OCI-LY3 (cell line): ENCODE measurements at regions not wholly inside any gene's neighbourhood (a gene's known extent, or its start where the extent isn't known, plus 50 kb on each side); places are given as distances from the start of the nearest gene placed in this dataset.

Source experiments
- H2AFZ ChIP-seq: fragments of 200-600, 300-600 bp; shearing (Covaris generic); 2 replicates; pipeline ENCODE4 v1.6.0; 2014; ENCODE audit warnings: antibody characterized with exemption, low read depth, low read length
- H3K27ac ChIP-seq: fragments of 200-600, 300-600 bp; sonication (generic); 2 replicates; pipeline ENCODE4 v1.5.1; 2014; ENCODE audit warnings: mild to moderate bottlenecking, low read length, moderate library complexity, mixed read lengths
- H3K27me3 ChIP-seq: fragments of 200-600, 300-600 bp; sonication (generic); 2 replicates; pipeline ENCODE4 v1.6.1; 2014; ENCODE audit warnings: low read depth, low read length, mixed read lengths
- H3K36me3 ChIP-seq: fragments of 200-600, 300-600 bp; sonication (generic); replicated peaks from 2 replicates; pipeline ENCODE3; 2014; ENCODE audit warnings: low read depth, low read length, mixed read lengths
- H3K4me1 ChIP-seq: fragments of 300-600, 200-600 bp; sonication (generic); 2 replicates; pipeline ENCODE4 v1.6.1; 2014; ENCODE audit warnings: low read length, mixed read lengths
- H3K4me2 ChIP-seq: fragments of 200-600, 300-600 bp; sonication (generic); 2 replicates; pipeline ENCODE4 v1.6.1; 2014; ENCODE audit warnings: low read length, mixed read lengths
- H3K4me3 ChIP-seq: fragments of 300-600, 200-600 bp; sonication (generic); 2 replicates; pipeline ENCODE4 v1.5.1; 2014; ENCODE audit warnings: antibody characterized with exemption, mild to moderate bottlenecking, low read length, moderate library complexity
- H3K79me2 ChIP-seq: fragments of 300-600, 200-600 bp; shearing (Covaris generic); 2 replicates; pipeline ENCODE4 v1.6.1; 2014; ENCODE audit warnings: mild to moderate bottlenecking, low read length, mixed read lengths
- H3K9ac ChIP-seq: fragments of 300-600, 200-600 bp; shearing (Covaris generic); 2 replicates; pipeline ENCODE4 v1.6.0; 2014; ENCODE audit warnings: mild to moderate bottlenecking, low read length, moderate library complexity
- H3K9me3 ChIP-seq: fragments of 200-600, 300-600 bp; shearing (Covaris generic); 2 replicates; pipeline ENCODE4 v1.6.1; 2014; ENCODE audit warnings: low read length, mixed read lengths; ENCODE audit not compliant: insufficient read depth
- H4K20me1 ChIP-seq: fragments of 200-600, 300-600 bp; sonication (generic); 2 replicates; pipeline ENCODE4 v1.6.1; 2016; ENCODE audit warnings: low read length, mixed read lengths; ENCODE audit not compliant: insufficient read depth
- CTCF ChIP-seq: fragments of 200-600, 300-600 bp; sonication (generic); IDR thresholded peaks from 2 replicates; pipeline ENCODE4 v1.5.1; 2014; ENCODE audit warnings: antibody characterized with exemption, low read length, low read depth
- EZH2phosphoT487 ChIP-seq: fragments of 200-600 bp; shearing (Covaris generic); IDR thresholded peaks from 2 replicates; pipeline ENCODE4 v1.6.1; 2018; ENCODE audit warnings: antibody characterized with exemption, mixed run types, low read depth

GRCh38 chr13:79904581-79904980 is 423.6 kb downstream of the NDFIP2 start:
- Histone ChIP-seq H3K27ac (no peak overlapping the region), H3K4me1 (no peaks in the 10 kb centered on the region), H3K27me3 (no peaks in the 10 kb centered on the region), H3K4me3 (no peak overlapping the region), H3K9me3 (no peaks in the 10 kb centered on the region), H3K79me2 (no peaks in the 10 kb centered on the region), H3K36me3 (no peaks in the 10 kb centered on the region), H3K9ac (no peak overlapping the region), H2AFZ (no peak overlapping the region), H3K4me2 (no peak overlapping the region), H4K20me1 (no peaks in the 10 kb centered on the region)
- TF ChIP-seq CTCF = no peak
- TF ChIP-seq EZH2phosphoT487 = no peak

GRCh38 chr13:79901336-79901735 is 420.4 kb downstream of the NDFIP2 start:
- TF ChIP-seq CTCF (peak; percentile 17), EZH2phosphoT487 (no peak)
- Histone ChIP-seq H2AFZ (no peak overlapping the region), H3K9me3 (no peaks in the 10 kb centered on the region), H3K79me2 (no peaks in the 10 kb centered on the region), H3K36me3 (no peaks in the 10 kb centered on the region), H3K27ac (no peak overlapping the region), H4K20me1 (no peaks in the 10 kb centered on the region), H3K4me2 (no peak overlapping the region), H3K27me3 (no peaks in the 10 kb centered on the region), H3K4me3 (no peak overlapping the region), H3K9ac (no peak overlapping the region), H3K4me1 (no peaks in the 10 kb centered on the region)

- Histone ChIP-seq H4K20me1 (no peaks in the 10 kb centered on the region), H3K4me2 (no peak overlapping the region), H3K27ac (no peak overlapping the region), H3K9me3 (no peaks in the 10 kb centered on the region), H3K27me3 (no peaks in the 10 kb centered on the region), H2AFZ (no peak overlapping the region), H3K79me2 (no peaks in the 10 kb centered on the region), H3K4me1 (no peaks in the 10 kb centered on the region), H3K36me3 (no peaks in the 10 kb centered on the region), H3K9ac (no peak overlapping the region), H3K4me3 (no peak overlapping the region)
- TF ChIP-seq CTCF (no peak), EZH2phosphoT487 (no peak)
Observed at GRCh38 chr13:79900356-79900755, 419.4 kb downstream of the NDFIP2 start.

GRCh38 chr13:79898996-79899395 is 418.0 kb downstream of the NDFIP2 start:
- no peak overlapping the region for H2AFZ ChIP-seq
- no peaks in the 10 kb centered on the region for H3K79me2 ChIP-seq
- no peaks in the 10 kb centered on the region for H3K9me3 ChIP-seq
- H3K27me3 ChIP-seq = no peaks in the 10 kb centered on the region
- H3K4me2 ChIP-seq = no peak overlapping the region
- H3K4me3 ChIP-seq = no peak overlapping the region
- no peaks in the 10 kb centered on the region for H3K36me3 ChIP-seq
- H3K9ac ChIP-seq = no peak overlapping the region
- TF ChIP-seq EZH2phosphoT487 (no peak), CTCF (no peak)
- H3K27ac ChIP-seq = no peak overlapping the region
- no peaks in the 10 kb centered on the region for H3K4me1 ChIP-seq
- H4K20me1 ChIP-seq = no peaks in the 10 kb centered on the region
